CD4-positive, alpha-beta T cell (primary cell): ENCODE measurements at regions not wholly inside any gene's neighbourhood (a gene's known extent, or its start where the extent isn't known, plus 50 kb on each side); places are given as distances from the start of the nearest gene placed in this dataset.

Source experiments
- ATAC-seq: fragments of 200-7000 bp; cut with Tn5 transposase; one replicate; pipeline ENCODE4 v1.10.0; 2022; ENCODE audit warnings: mild to moderate bottlenecking; ENCODE audit not compliant: poor library complexity
- CTCF ChIA-PET: fragments of 350-600 bp; sonication (Branson Sonifier 250); formaldehyde crosslinking; loops from one replicate; lab custom pipeline; 2021; ENCODE audit warnings: antibody characterized with exemption, inconsistent platforms; lab: Charles Lee
- POLR2A ChIA-PET: fragments of 350-600 bp; sonication (Branson Sonifier 250); formaldehyde crosslinking; loops from one replicate; lab custom pipeline; 2021; ENCODE audit warnings: antibody characterized with exemption, inconsistent platforms; lab: Charles Lee
- DNase-seq, 14 experiments: peaks; one replicate each; pipeline ENCODE4 v3.0.0-alpha.2; 2013 to 2020; ENCODE audit warnings: mixed read lengths in 2 of 14
- H3K27ac ChIP-seq, 2 donors: one replicate each; pipeline versions ENCODE4 v1.5.1 to v1.7.0; 2013; ENCODE audit warnings: low read length in 2 of 2, low read depth in 1 of 2, mild to moderate bottlenecking in 1 of 2
- H3K27me3 ChIP-seq, 2 experiments: 1 replicate in 1 of 2; 2 replicates in 1 of 2; pipeline versions ENCODE4 v1.6.1 to v1.7.0; 2013; ENCODE audit warnings: low read length in 2 of 2, control low read depth in 1 of 2, mild to moderate bottlenecking in 1 of 2, moderate library complexity in 1 of 2; ENCODE audit not compliant: insufficient read depth in 2 of 2, control insufficient read depth in 1 of 2
- H3K36me3 ChIP-seq: one replicate; pipeline ENCODE4 v1.6.1; 2013; ENCODE audit warnings: low read length, control low read depth; ENCODE audit not compliant: insufficient read depth
- H3K4me1 ChIP-seq: one replicate; pipeline ENCODE4 v1.6.1; 2013; ENCODE audit warnings: low read length, control low read depth; ENCODE audit not compliant: insufficient read depth
- H3K4me3 ChIP-seq: one replicate; pipeline ENCODE4 v1.5.1; 2013; ENCODE audit warnings: mild to moderate bottlenecking, low read length, moderate library complexity
- H3K9me3 ChIP-seq, 2 experiments: 1 replicate in 1 of 2; 2 replicates in 1 of 2; pipeline versions ENCODE4 v1.6.1 to v1.7.0; 2013; ENCODE audit warnings: low read length in 2 of 2, mild to moderate bottlenecking in 2 of 2, control low read depth in 1 of 2, moderate library complexity in 1 of 2; ENCODE audit not compliant: control insufficient read depth in 1 of 2, insufficient read depth in 1 of 2
- H3K27ac Mint-ChIP-seq: one replicate; pipeline ENCODE4 v1.8.0; 2020; ENCODE audit warnings: mixed read lengths
- H3K27me3 Mint-ChIP-seq: one replicate; pipeline ENCODE4 v1.8.0; 2021; ENCODE audit warnings: mixed read lengths
- H3K36me3 Mint-ChIP-seq: one replicate; pipeline ENCODE4 v1.8.0; 2021; ENCODE audit warnings: low read depth, mixed read lengths
- H3K4me1 Mint-ChIP-seq: one replicate; pipeline ENCODE4 v1.8.0; 2021; ENCODE audit warnings: low read depth, mixed read lengths
- H3K4me3 Mint-ChIP-seq: one replicate; pipeline ENCODE4 v1.8.0; 2020; ENCODE audit warnings: mild to moderate bottlenecking, mixed read lengths
- H3K9me3 Mint-ChIP-seq: one replicate; pipeline ENCODE4 v1.8.0; 2020; ENCODE audit warnings: mixed read lengths
- intact Hi-C, 2 experiments: fragments of 100-400 bp; cut with DNase I in 1 of 2; cut with micrococcal nuclease in 1 of 2; formaldehyde crosslinking; loops; one replicate each; pipeline versions ENCODE4 v1.15.1 to v1.9.0; 2023 to 2025; cut with DNase I, micrococcal nuclease
- TF ChIP-seq, protein P1 (sequence below): fragments of 200-600 bp; IDR thresholded peaks from one replicate; pipeline ENCODE4 v1.8.0; 2022; ENCODE audit warnings: antibody characterized with exemption, mild to moderate bottlenecking

DNA sequence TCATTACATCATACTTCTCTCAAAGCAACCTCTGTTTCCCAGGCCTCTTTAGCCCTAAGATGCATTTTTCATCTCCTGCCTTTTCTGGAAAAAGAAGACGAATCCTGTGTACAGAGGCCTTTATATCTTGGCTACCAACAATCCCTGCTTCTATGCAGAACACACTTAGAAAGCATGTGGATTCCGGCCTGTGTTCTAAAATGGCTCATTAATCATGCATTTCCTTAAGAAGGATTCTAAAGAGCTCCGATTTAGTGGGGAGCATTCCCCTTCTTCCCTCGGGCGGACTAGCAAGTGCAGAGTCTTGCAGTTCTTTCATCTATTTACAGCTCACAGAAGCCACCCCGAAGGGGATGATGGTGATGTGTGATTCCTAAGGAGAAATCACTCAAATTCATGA, 1212.9 kb downstream of the TYW1 start:
- no peaks in the 10 kb centered on the region for H3K36me3 Mint-ChIP-seq
- POLR2A ChIA-PET, result no interaction called here
- peaks cover 8% of the 10 kb centered on the region for H3K9me3 Mint-ChIP-seq
- Histone ChIP-seq H3K4me3 (no peak overlapping the region), H3K27ac (no peak overlapping the region), H3K9me3 (peaks cover 0 to 24% of the 10 kb centered on the region in 2 experiments), H3K36me3 (no peaks in the 10 kb centered on the region), H3K27me3 (no peaks in the 10 kb centered on the region), H3K4me1 (no peaks in the 10 kb centered on the region)
- intact Hi-C loops, result no loop called here
- no peak overlapping the region for H3K4me3 Mint-ChIP-seq
- DNase-seq (no peak), ATAC-seq (no peak)
- H3K27ac Mint-ChIP-seq, result no peak overlapping the region
- no peaks in the 10 kb centered on the region for H3K4me1 Mint-ChIP-seq
- CTCF ChIA-PET, result no interaction called here
- TF ChIP-seq, protein P1, sequence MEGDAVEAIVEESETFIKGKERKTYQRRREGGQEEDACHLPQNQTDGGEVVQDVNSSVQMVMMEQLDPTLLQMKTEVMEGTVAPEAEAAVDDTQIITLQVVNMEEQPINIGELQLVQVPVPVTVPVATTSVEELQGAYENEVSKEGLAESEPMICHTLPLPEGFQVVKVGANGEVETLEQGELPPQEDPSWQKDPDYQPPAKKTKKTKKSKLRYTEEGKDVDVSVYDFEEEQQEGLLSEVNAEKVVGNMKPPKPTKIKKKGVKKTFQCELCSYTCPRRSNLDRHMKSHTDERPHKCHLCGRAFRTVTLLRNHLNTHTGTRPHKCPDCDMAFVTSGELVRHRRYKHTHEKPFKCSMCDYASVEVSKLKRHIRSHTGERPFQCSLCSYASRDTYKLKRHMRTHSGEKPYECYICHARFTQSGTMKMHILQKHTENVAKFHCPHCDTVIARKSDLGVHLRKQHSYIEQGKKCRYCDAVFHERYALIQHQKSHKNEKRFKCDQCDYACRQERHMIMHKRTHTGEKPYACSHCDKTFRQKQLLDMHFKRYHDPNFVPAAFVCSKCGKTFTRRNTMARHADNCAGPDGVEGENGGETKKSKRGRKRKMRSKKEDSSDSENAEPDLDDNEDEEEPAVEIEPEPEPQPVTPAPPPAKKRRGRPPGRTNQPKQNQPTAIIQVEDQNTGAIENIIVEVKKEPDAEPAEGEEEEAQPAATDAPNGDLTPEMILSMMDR, result no peak
- no peaks in the 10 kb centered on the region for H3K27me3 Mint-ChIP-seq

DNA sequence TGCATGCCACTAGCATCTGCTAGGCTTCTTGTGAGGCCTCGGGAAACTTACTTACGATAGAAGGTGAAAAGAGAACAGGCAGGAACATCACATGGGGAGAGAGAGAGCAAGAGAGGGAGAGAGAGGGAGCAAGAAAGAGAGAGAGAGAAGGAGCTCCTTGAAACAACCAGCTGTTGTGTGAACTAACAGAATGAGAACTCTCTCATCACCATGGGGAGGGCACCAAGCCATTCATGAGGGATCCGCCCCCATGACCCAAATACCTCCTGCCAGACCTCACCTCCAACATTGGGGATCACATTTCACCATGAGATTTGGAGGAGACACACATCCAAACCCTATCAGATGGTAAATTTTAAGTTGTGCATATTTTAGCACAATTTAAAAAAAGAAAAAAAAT, 1217.2 kb downstream of the TYW1 start:
- H3K4me3 ChIP-seq, result no peak overlapping the region
- H3K4me1 Mint-ChIP-seq, result no peaks in the 10 kb centered on the region
- ChIA-PET POLR2A (no interaction called here), CTCF (no interaction called here)
- H3K27me3 ChIP-seq, result no peaks in the 10 kb centered on the region
- H3K27ac Mint-ChIP-seq, result no peak overlapping the region
- no peaks in the 10 kb centered on the region for H3K36me3 ChIP-seq
- no peaks in the 10 kb centered on the region for H3K36me3 Mint-ChIP-seq
- no peak for ATAC-seq
- H3K27ac ChIP-seq, result no peak overlapping the region
- H3K27me3 Mint-ChIP-seq, result no peaks in the 10 kb centered on the region
- peaks cover 12% of the 10 kb centered on the region for H3K9me3 Mint-ChIP-seq
- DNase-seq, result no peak
- TF ChIP-seq, protein P1, result no peak
- intact Hi-C loops, result no loop called here
- no peaks in the 10 kb centered on the region for H3K4me1 ChIP-seq
- no peak overlapping the region for H3K4me3 Mint-ChIP-seq
- H3K9me3 ChIP-seq, result peaks cover 0 to 16% of the 10 kb centered on the region in 2 experiments

DNA sequence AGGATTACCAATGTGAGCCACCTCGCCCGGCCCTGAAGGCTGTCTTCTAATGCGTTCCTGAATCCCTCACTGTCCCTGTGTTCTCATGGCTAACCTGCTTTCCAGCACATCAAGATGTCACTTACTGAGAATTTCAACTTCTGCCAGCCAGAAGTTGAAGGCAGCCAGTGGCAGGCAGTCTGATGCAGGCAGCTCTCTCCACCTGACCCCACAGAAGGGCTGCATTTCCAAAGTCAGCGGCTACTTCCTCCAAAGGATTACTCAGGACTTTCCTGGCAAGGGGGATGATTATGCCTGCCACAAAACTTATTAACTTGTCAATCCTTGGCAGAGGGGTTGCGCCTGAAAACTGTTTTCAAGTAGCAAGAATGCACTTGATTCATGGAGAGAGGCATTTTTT, 1219.4 kb downstream of the TYW1 start:
- H3K4me3 Mint-ChIP-seq, result no peak overlapping the region
- intact Hi-C loops, result no loop called here

More for the DNA sequence above, 1219.4 kb downstream of the TYW1 start:
- ChIA-PET CTCF (no interaction called here), POLR2A (no interaction called here)
- Mint-ChIP-seq H3K27me3 (no peaks in the 10 kb centered on the region), H3K27ac (no peak overlapping the region), H3K9me3 (peaks cover 9% of the 10 kb centered on the region), H3K36me3 (no peaks in the 10 kb centered on the region), H3K4me1 (no peaks in the 10 kb centered on the region)
- DNase-seq (no peak), ATAC-seq (no peak)
- peaks cover 0 to 20% of the 10 kb centered on the region in 2 experiments for H3K9me3 ChIP-seq
- no peaks in the 10 kb centered on the region for H3K36me3 ChIP-seq
- H3K4me1 ChIP-seq, result no peaks in the 10 kb centered on the region
- TF ChIP-seq, protein P1, result no peak
- H3K27me3 ChIP-seq, result no peaks in the 10 kb centered on the region
- H3K27ac ChIP-seq, result no peak overlapping the region
- no peak overlapping the region for H3K4me3 ChIP-seq
